ENCODE measurements at regions not wholly inside any gene's neighbourhood (a gene's known extent, or its start where the extent isn't known, plus 50 kb on each side); places are given as distances from the start of the nearest gene placed in this dataset.

DNA sequence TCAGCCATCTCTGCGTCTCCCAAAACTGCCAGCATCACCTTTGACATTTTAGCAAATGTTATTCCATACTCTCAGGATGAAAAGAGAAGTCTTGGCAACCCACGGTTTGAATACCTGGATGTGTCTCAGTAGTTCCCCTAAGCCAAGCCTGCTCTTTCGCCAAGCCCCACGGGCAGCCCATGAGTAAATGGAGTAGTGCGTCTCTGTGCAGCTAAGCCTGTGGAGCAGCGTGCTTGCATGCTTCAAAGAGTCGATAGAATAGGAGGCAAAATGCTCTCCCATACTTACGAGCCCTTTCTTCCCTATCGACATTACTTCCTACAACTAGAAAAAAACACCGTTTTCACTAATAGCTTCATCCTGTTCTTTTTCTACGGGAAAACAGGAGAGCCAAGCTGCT lies 634.5 kb upstream of the TMEM132C start:
- no peak for DNase-seq (ENCODE audit: low read depth)

DNA sequence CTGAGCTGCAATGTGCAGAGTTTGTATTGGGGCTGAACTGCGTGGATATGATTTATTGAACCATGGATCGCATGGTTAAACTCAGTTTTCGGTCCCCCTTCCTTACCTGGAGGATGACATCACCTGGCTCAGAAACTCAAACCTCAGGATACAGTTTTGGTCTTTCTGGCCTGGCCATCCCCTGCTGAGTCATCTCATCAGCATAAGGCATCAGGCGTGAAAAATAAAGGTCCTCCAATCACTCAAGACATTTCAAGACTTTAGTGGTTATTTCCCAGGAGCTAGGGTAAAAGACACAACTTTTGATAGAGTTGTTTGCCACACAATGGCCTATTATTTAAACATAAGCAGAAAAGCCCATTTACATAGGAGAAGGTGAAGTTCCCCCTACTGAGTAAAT lies 631.1 kb upstream of the TMEM132C start:
- DNase-seq (ENCODE audit: low read depth), result no peak

DNA sequence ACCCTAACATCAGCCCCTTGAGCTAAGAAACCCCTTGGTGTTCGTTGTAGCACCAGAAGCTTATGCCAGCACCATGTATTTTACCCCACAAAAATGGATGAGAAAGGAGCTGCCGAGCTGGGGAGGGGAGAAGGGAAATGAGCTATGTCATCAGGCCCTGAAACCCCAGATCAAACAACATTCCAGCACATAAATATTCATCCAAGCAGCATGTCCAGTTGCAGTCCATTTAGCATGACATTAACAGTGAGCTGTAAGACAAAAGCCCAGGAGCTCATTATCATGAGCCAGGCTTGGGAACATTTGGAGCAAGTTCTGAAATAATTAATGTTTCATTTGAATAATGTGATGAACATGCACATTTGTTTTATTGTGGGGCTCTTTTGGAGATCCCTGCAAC lies 630.1 kb upstream of the TMEM132C start:
- no peak for DNase-seq (ENCODE audit: low read depth)

DNA sequence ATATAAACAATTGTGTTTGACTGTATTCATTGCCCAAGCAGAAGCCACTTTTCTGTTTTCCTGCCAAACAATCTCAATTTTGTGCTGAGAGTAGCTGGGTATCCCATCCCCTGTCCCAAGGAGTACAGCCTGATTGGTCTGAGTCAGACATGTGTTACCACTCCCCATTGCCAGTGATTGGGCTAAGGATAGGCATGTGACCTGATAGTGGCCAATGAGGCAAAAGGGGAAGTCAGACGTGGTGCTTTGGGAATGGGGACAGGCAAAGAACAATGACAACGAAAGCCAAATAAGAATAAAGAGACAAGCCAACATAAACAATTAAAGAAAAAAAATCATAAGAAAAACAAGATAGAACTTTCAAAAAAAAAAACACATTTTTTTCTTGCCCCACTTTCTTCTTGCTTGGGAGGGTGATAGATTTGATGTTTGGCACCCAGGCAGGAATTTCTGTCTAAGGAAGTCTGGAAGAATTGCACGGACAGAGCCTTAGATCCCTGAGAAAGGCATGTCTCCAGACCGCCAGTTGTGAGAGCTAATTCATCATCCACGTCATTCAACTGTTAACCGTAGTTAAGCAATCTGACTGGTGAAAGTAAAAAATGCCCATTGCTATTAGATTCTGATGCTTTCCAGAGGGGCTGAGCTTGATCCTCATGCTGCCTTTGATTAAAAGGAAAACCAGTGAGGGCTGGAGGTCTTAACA lies 626.6 kb upstream of the TMEM132C start:
- DNase-seq (ENCODE audit: low read depth), result no peak

DNA sequence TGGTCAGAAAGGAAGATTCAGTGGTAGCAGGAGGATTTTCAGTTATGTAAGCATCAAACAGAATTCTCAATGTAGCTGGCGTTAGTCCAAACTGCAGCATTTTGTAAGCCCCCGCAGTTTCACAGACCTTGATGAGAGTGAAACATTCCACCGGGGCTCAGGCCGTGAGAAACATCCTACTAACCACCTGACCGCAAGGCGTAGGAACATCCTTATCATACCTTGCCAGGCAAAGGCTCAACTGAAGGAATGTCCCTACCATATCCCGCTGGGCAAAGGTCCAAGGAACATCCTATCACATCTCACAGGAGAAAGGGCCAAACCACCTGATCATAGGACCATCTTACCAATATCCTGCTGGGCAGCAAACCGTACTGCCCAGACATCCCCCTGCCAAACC lies 624.8 kb upstream of the TMEM132C start:
- no peak for DNase-seq (ENCODE audit: low read depth)

DNA sequence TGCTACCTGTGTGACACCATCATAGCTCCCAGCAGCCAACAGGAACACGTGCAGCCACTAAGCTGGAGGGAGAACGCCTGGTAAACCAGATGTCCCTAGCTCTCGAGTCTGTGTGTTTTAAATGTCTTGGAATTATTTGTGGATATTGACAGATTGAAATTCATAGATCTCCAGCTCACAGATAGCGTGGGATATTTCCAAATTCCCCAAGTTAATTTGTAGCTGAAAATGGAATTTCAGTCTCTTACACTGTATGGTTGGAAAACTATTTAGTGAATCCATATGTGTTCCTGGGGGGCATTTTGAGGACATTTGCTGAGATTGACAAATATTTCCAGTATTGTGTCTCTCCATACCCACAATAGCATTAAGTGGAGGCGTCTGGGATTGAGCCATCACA lies 618.6 kb upstream of the TMEM132C start:
- DNase-seq (ENCODE audit: low read depth), result no peak

DNA sequence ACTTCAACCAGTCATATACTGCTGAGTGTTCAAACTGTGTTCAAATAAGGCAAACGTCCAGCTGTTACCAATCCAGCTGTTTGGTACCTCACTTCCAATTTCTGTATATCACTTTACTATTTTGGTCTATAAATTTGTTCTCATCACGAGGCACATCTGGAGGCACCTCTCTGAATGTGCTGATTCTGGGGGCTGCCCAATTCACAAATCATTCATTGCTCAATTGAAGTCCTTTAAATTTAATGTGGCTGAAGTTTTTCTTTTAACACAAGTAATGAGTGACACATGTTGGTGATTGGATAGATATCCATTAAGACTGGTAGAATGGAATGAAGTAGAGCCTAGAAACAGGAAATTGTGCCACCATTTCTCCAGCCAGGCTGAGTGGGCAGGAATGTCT lies 617.0 kb upstream of the TMEM132C start:
- no peak for DNase-seq (ENCODE audit: low read depth)

DNA sequence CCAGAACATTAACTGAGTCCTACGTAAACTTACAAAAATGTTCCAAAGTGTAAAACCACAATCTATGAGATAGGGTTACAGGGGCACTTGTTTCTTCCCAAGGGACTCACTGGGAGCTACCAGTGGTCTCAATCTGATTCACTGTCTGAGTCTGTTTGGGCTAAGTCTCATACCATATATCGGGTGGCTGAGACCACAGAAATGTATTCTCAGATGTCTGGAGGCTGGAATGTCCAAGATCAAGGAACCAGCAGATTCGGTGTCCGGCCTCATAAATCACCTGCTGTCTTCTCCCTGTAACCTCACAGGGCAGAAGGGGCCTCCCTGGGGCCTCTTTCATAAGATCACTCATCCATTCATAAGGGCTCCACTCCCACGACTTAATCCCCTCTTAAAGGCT lies 616.3 kb upstream of the TMEM132C start:
- no peak for DNase-seq (ENCODE audit: low read depth)

DNA sequence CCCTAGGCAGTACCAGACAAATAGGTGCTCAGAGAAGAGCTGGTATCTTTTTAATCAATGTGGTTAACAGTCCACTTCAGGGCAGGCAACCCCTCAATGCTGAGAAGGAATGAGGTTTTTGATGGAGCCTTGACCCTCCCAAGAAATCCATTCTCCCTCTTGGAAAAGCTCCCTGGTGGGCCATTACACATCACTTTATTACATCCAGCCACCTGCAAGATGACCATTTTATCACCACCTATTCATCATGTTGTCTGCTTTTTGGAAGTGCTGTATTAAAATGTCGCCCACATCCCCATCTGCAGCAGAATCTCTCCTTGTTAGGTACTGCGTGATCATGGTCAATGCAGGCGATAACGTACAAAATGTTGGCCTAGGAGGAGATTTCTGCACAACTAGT lies 614.7 kb upstream of the TMEM132C start:
- no peak for DNase-seq (ENCODE audit: low read depth)

DNA sequence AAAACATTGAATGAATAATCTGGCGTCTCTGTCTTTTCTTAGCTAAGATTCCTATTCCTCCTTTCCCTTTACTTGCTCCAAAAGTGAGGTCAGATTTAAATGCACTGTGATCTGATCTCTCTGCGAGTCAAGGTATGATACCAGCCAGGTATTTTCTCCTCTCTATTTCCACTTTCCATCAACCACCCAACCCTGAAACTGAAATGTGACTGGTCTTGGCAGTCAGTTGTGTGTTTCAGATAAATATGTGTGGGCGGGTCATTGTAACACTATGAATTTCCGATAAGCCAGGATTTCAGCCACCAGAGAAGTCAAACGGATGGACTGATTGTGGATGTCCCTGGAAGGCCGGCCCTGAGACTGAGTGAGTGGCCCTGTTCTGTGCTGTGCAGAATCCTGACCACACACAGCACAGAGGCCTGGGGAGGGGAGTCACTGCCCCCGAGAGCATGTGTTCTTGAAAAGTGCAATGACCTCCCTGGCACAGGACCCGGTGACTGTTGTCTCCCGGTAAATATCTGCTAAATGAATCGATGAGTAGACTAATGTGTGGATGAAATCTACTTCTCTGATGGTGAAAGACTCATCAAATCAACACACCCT lies 612.5 kb upstream of the TMEM132C start:
- no peak for DNase-seq (ENCODE audit: low read depth)

DNA sequence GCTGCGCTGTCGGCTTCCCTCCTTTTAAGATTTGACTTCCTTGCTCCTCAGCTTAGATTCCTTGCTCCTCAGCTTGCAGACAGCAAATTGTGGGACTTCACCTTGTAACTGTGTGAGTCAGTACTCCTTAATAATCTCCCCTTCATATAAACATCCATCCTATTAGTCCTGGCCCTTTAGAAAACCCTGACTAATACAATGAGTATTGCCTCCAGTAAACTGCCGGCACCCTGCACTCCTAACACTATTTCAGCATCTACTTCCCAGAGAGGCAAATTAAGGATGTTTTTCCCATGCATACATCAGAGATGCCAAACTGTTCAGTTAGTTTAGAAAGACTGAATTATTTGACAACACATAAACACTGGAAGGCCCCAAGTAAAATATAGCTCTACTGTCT lies 611.3 kb upstream of the TMEM132C start:
- no peak for DNase-seq (ENCODE audit: low read depth)

DNA sequence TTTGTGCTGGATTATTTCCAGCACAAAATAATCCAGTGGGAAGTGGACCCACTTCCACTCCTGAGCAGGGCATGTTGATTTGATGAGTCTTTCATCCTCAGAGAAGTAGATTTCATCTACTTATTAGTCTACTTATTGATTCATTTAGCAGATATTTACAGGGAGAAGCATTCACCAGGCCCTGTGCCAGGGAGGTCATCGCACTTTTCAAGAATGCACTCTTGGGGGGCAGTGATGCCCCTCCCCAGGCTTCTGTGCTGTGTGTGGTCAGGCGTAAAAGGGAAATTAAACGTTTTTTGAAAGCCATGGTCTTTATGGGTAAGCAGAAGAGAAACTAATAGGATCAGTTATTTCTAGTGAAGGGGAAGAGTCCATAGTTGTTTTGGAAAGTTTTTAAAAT lies 610.7 kb upstream of the TMEM132C start:
- DNase-seq (ENCODE audit: low read depth), result no peak

DNA sequence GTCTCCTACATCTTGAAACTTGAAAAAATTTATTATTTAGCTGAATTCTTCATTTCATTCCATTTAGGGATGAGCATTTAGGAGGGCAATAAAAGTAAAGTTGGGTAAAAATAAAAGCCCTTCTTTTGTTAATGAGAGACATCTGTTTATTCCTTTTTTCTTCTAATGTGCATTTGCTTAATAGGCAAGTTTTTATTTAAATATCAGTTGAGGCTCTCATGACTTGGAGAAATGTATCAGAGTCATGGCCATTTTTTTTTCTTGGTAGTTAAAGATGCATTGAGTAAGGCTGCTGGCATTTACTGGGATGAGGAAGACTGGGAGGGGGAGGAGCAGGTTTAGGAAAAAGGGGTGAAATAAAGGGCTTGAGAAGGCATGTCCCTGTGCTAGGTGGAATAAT lies 609.9 kb upstream of the TMEM132C start:
- DNase-seq (ENCODE audit: low read depth), result no peak

DNA sequence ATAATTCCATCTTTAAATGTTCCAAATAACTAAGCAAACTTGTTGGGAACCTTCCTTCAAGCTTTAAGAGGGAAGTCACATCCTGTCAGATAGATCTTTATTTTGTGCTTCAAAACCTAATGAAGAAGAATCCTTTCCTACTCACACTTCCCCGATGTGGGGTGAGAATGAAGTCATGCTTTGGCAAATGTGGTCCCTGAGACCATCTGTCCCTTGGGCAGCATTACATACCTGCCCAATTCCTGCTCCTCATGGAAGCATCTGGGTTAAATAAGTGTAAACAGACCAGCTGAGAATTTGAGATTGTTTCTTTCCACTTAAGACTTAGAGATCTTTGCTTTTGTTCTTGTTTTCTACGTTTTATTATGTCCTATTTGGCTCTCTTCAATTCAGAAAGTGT lies 606.0 kb upstream of the TMEM132C start:
- DNase-seq (ENCODE audit: low read depth), result no peak

DNA sequence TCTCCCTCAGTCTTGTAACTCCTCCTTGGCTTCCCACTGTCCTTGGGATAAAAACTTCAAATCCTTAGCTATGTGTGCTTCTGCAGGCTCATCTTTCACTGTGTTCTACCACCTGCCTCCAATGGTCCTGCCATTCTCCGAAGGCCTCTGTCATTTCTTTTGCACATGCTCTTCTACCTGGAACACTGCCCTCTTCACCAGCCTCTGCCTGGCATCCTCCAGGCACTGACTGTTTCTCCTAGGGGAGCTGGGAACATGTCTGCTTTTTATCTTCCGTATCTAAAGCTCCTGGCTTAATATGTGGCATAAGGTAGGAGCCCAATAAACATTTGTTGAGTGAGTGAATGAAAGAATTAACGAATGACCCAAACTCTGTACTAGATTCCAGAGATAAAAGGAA lies 603.3 kb upstream of the TMEM132C start:
- DNase-seq (ENCODE audit: low read depth), result no peak

DNA sequence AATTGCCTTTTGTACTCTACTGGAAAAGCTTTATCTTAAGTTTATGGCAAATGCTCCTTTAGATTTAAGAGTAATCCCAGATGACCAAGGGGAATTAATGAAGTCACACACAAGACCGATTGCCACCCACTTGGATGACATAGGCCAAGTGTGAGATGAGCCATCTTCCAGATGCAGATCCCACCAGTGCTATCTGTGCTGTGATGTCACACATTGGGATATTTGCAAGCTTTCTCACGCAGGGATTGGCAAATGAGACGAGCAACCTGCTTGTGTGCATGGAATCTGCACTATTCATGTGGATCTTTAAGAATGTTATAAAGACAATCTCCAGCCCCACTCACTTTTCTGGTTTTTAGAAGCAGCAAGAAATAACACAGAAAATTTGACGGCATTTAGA lies 602.1 kb upstream of the TMEM132C start:
- no peak for DNase-seq (ENCODE audit: low read depth)

DNA sequence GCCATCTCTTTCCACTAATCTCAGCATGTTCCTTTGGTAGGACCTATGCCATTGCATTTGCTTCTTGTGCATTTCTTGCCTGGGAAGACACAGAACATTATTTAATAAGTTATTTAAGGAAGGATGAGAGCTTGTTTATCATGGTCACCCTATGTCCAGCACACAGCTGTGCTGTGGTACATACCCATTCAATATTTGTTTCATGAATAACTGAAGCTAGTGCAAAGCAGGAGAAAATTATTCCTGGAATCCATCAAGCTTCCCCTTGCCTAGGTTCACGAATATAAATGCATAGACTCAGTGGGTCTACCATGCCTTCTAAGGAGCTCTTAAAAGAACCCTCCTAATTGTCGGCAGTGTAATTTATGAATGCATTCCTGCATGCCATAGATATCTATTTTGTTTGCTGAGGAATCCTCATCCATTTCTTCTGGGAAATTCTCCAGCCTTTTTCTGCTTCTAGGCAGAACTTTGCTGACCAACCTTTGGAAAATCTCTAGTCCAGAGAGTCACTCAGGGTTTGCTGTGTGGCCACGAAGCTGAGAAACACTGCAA lies 599.8 kb upstream of the TMEM132C start:
- DNase-seq (ENCODE audit: low read depth), result no peak

DNA sequence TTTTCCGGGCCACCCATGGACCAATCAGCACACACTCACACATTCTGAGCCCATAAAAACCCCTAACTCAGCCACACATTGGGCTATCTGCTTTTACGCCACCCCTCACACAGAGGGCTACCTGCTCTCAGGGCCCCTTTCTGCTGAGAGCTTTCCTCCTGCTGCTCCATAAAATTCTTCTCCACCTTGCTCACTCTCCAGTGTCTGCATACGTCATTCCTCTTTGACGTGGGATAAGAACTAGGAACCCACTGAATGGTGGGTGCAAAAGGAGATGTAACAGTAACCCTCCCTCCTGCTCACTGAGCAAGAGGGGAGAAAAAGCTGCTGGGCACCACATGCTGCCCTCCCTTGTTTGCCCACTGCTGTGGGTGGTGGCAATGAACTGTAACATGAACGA lies 596.7 kb upstream of the TMEM132C start:
- no peak for DNase-seq (ENCODE audit: low read depth)

DNA sequence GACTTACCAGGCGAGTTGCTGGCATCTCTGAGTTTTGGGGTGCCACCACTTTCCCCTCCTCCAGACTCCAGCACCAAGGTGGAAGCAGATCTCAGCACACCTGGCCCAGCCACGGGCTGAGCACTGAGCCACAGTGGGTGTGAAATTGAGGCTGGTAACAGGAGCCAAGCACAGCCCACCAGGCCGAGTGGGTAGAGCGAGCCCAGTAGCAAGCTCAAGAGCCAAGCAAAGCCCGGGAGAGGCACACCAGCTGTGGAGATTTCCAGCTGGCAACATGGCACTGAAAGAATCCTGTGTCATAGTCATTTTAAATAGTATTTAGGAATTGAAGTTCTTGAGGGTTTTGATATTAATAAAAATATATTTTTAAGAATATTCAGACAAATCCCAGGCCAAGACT lies 596.2 kb upstream of the TMEM132C start:
- DNase-seq (ENCODE audit: low read depth), result no peak

DNA sequence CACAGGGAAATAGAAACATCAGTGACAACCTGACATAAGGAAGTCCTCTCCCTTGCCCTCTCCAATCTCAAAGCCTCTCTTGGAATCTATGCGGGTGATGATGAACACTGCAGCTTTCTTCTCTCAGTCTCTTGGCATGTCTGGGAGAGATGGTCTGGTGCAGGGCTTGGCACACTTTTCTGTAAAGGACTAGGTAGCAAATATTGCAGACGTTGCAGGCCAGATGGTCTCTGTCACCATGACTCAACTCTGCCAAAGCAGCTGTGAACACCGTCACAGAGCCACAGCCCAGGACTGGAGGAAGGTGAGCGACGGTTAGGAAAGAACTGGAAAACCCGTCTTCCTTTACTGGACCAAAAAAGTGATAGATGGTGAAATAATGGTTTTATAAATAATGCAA lies 591.0 kb upstream of the TMEM132C start:
- no peak for DNase-seq (ENCODE audit: low read depth)

DNA sequence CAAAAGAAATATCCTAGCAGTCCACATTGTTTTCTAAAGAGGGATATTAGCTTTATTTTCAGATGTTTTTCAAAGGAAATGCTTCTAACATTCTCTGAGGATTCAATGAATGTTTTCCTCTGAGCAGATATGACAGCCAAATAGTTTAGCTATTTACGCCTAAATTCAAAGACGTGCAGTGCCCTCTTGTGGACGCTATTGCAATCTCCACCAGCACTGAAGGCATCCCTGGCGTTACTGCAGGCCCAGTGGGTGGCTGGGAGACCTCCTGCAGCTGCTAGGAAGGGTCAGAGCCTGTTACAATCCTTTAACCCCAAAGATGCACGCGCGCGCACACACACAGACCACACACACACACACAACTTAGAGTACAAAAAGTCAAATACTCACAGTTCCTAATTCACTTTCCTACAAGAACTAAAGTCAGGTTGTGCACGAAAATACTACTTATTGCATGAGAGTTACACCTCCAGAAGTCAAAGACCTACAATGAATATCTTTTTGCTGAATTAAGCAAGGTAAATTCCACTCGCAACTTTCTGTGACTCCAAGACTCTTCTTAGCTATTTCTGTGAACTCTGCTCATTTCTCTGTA lies 589.3 kb upstream of the TMEM132C start:
- peak; percentile 22 for DNase-seq (ENCODE audit: low read depth)

DNA sequence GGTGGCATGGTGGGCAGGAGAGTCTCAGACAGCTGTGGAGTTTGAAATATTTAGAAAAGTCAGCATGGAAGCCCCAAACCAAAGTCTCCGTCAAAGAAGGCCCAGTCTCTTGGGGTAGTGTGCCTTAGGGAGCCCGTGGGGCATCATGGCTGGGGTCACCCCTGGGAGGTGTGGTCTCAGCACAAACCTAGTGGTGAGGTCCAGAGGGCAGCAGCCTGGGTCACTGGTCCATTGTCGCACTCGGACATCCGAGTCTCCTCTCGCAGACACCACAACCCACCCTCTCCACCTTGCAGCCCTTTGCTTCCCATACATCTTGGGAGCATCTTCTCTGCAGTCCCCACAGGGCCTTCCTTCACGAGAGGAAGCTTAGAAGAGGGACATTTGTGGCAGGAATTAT lies 588.0 kb upstream of the TMEM132C start:
- DNase-seq (ENCODE audit: low read depth), result no peak

DNA sequence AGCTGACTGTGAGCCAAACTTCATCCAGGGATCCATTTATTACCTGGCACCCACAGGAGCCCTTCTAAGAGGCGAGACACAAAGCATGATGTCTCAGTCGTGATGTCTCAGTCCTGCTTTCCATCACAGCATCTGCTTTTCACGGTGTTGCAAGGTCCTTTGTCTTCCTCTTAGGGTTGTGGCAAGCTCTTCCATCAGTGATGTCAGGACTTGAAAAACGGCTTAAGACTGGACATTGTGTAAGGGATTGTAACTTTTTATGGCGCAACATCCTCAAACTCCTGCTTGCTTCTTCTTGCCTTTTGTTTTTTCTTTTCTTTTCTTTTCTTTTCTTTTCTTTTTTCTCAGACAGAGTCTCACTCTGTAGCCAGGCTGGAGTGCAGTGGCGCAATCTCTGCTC lies 586.5 kb upstream of the TMEM132C start:
- DNase-seq (ENCODE audit: low read depth), result no peak

Data from HS-27A (cell line).